ENCODE measurements at regions not wholly inside any gene's neighbourhood (a gene's known extent, or its start where the extent isn't known, plus 50 kb on each side); places are given as distances from the start of the nearest gene placed in this dataset.

GRCh38 chr2:150260636-150261035, 226.8 kb downstream of the RND3 start:
- H3K27me3 ChIP-seq (ENCODE audit: control insufficient read depth, insufficient read depth, low read length) = no peaks in the 10 kb centered on the region
- no peak overlapping the region for H3K4me3 ChIP-seq (ENCODE audit: low read depth in 2 of 2, low read length in 2 of 2)
- no peaks in the 10 kb centered on the region for H3K4me1 ChIP-seq (ENCODE audit: control insufficient read depth, insufficient read depth, low read length)
- intact Hi-C loops (cut with micrococcal nuclease; ENCODE audit: unreplicated experiment) (no loop called here), in situ Hi-C loops (cut with HindIII; ENCODE audit: low pct_unique_long_range_greater_than_20kb, low sequenced_read_pairs) (no loop called here)
- no peaks in the 10 kb centered on the region for H3K36me3 ChIP-seq (ENCODE audit: control insufficient read depth, insufficient read depth, low read length)
- ChIA-PET CTCF (no interaction called here), POLR2A (no interaction called here)
- no peaks in the 10 kb centered on the region for H3K9me3 ChIP-seq (ENCODE audit: control insufficient read depth, insufficient read depth, low read depth, low read length)
- TF ChIP-seq TCF7L2 (IDR thresholded peaks at IDR 0.05; ENCODE audit: low read depth, low read length) (no peak), CTCF (IDR thresholded peaks at IDR 0.05) (no peak), REST (IDR thresholded peaks at IDR 0.05; ENCODE audit: insufficient read depth in 1 of 2, low read depth in 2 of 2, low read length in 1 of 2) (no peak), SIN3A (IDR thresholded peaks at IDR 0.05; ENCODE audit: borderline replicate concordance, insufficient read depth, low read depth, low read length) (no peak), POLR2AphosphoS5 (IDR thresholded peaks at IDR 0.05; ENCODE audit: low read depth, low read length) (no peak)
- BruUV-seq (replicated peaks) = no TSS peak
- ATAC-seq (no peak), DNase-seq (ENCODE audit: low read depth, low spot score) (no peak)
- H3K27ac ChIP-seq (ENCODE audit: low read length) = no peak overlapping the region

- no TSS peak for BruUV-seq (replicated peaks)
- no peak for ATAC-seq
- in situ Hi-C loops (cut with HindIII; ENCODE audit: low pct_unique_long_range_greater_than_20kb, low sequenced_read_pairs) = no loop called here
Measured at GRCh38 chr2:150259746-150260145, 227.7 kb downstream of the RND3 start.

More at GRCh38 chr2:150259746-150260145, 227.7 kb downstream of the RND3 start:
- no peaks in the 10 kb centered on the region for H3K4me1 ChIP-seq (ENCODE audit: control insufficient read depth, insufficient read depth, low read length)
- no peak for DNase-seq (ENCODE audit: low read depth, low spot score)
- no peak for TF ChIP-seq TCF7L2 (IDR thresholded peaks at IDR 0.05; ENCODE audit: low read depth, low read length)
- no peak for TF ChIP-seq POLR2AphosphoS5 (IDR thresholded peaks at IDR 0.05; ENCODE audit: low read depth, low read length)
- TF ChIP-seq REST (IDR thresholded peaks at IDR 0.05; ENCODE audit: insufficient read depth in 1 of 2, low read depth in 2 of 2, low read length in 1 of 2) = no peak
- TF ChIP-seq SIN3A (IDR thresholded peaks at IDR 0.05; ENCODE audit: borderline replicate concordance, insufficient read depth, low read depth, low read length) = no peak
- no peak for TF ChIP-seq CTCF (IDR thresholded peaks at IDR 0.05)
- H3K9me3 ChIP-seq (ENCODE audit: control insufficient read depth, insufficient read depth, low read depth, low read length) = no peaks in the 10 kb centered on the region
- H3K27me3 ChIP-seq (ENCODE audit: control insufficient read depth, insufficient read depth, low read length) = no peaks in the 10 kb centered on the region
- H3K27ac ChIP-seq (ENCODE audit: low read length) = no peak overlapping the region
- intact Hi-C loops (cut with micrococcal nuclease; ENCODE audit: unreplicated experiment) = no loop called here
- ChIA-PET POLR2A (no interaction called here), CTCF (no interaction called here)
- no peaks in the 10 kb centered on the region for H3K36me3 ChIP-seq (ENCODE audit: control insufficient read depth, insufficient read depth, low read length)
- H3K4me3 ChIP-seq (ENCODE audit: low read depth in 2 of 2, low read length in 2 of 2) = no peak overlapping the region
